ENCODE measurements at regions not wholly inside any gene's neighbourhood (a gene's known extent, or its start where the extent isn't known, plus 50 kb on each side); places are given as distances from the start of the nearest gene placed in this dataset.

DNA sequence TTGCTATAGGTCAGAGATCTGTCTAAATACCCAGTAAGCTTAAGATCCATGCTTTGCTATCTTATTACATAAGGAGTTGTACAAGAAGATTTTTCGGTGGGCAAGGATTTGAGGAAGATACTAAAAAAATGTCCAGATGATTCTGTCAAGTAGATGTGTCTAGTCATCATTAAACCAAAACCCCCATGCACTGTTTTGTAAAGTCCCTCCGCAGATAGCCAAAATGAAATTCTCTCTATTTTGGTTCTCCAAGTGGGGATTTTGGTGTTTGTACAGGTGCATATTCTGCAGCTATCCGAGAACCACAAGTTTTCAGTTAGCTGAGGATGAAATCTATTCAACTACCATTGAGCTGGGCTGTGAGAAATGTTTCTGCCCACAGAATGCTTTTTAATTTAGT lies 994.8 kb downstream of the NLGN4X start:
- TF ChIP-seq, protein P1, sequence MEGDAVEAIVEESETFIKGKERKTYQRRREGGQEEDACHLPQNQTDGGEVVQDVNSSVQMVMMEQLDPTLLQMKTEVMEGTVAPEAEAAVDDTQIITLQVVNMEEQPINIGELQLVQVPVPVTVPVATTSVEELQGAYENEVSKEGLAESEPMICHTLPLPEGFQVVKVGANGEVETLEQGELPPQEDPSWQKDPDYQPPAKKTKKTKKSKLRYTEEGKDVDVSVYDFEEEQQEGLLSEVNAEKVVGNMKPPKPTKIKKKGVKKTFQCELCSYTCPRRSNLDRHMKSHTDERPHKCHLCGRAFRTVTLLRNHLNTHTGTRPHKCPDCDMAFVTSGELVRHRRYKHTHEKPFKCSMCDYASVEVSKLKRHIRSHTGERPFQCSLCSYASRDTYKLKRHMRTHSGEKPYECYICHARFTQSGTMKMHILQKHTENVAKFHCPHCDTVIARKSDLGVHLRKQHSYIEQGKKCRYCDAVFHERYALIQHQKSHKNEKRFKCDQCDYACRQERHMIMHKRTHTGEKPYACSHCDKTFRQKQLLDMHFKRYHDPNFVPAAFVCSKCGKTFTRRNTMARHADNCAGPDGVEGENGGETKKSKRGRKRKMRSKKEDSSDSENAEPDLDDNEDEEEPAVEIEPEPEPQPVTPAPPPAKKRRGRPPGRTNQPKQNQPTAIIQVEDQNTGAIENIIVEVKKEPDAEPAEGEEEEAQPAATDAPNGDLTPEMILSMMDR (IDR thresholded peaks at IDR 0.05; ENCODE audit: control insufficient read depth, insufficient read depth, low read depth, low read length, missing control alignments), result no peak
- no peak for DNase-seq (ENCODE audit: low read depth)
- no peak overlapping the region for H3K4me3 ChIP-seq (ENCODE audit: control insufficient read depth, low read depth, low read length)

DNA sequence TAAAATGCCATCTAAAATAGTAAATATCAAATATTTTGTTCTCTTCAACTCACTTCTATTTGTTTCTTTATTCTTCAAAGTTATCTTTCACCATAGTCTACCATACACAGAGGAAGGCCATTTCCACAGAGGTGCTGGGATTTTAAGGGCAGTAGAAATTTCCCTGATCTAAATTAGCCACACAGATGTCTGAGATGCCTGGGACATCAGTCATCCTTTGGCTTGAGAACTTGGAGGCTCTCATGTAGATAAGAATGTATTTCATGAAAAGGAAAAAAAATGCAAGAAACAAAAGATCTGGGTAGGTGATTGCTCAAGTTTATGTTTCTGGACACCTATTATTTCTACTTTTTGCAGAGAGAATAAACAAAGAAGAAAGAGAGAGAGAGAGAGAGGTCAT lies 1008.2 kb downstream of the NLGN4X start:
- no peak overlapping the region for H3K4me3 ChIP-seq (ENCODE audit: control insufficient read depth, low read depth, low read length)
- TF ChIP-seq, protein P1 (IDR thresholded peaks at IDR 0.05; ENCODE audit: control insufficient read depth, insufficient read depth, low read depth, low read length, missing control alignments), result no peak
- DNase-seq (ENCODE audit: low read depth), result no peak

DNA sequence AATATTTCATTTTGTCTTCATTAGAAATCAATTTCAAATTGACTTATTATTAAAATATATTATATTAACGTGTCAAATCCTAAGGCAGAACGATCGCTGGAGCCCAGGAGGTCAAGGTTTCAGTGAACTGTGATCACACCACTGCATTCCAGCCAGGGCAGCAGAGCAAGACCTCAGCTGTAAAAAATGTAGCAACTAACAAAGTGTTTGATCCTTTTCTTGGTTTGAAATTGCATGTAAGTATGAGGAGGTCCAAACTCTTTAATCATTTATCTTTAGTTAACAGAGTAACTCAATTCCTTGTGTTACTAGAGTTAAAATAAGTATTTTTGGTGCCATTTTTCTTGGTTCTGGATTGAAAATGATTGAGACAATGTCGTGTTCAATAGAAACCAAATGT lies 1033.9 kb downstream of the NLGN4X start:
- TF ChIP-seq, protein P1 (IDR thresholded peaks at IDR 0.05; ENCODE audit: control insufficient read depth, insufficient read depth, low read depth, low read length, missing control alignments), result no peak
- H3K4me3 ChIP-seq (ENCODE audit: control insufficient read depth, low read depth, low read length), result no peak overlapping the region
- no peak for DNase-seq (ENCODE audit: low read depth)

DNA sequence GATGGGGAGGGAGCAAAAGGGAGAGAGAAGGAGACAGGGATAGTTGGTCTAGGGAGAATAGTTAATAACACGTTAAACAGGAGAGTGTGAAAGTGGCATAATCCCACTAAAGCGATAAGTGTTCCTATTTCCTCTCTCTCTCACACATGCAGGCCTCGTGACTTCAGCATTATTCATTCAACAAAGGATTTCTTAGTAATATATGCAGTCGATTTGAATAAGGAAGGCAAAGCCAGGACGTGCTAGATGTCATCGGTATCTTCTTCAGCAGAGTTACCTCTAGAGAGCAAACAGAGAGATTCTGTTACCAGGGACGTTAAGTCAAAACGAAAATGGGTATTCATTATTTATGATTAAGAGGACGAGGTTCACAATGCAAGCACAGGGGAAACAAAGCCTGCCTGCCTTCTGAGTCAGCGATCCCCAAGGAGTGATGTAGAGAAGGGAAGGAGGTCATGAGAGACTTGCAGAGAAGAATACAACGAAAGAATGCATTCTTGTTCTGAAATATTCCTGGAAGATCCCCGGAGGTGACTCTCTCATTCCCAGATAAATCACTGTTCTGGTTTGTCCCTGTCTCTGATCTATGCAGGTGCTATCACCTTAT lies 1048.4 kb downstream of the NLGN4X start:
- no peak for DNase-seq (ENCODE audit: low read depth)
- TF ChIP-seq, protein P1 (IDR thresholded peaks at IDR 0.05; ENCODE audit: control insufficient read depth, insufficient read depth, low read depth, low read length, missing control alignments), result no peak

DNA sequence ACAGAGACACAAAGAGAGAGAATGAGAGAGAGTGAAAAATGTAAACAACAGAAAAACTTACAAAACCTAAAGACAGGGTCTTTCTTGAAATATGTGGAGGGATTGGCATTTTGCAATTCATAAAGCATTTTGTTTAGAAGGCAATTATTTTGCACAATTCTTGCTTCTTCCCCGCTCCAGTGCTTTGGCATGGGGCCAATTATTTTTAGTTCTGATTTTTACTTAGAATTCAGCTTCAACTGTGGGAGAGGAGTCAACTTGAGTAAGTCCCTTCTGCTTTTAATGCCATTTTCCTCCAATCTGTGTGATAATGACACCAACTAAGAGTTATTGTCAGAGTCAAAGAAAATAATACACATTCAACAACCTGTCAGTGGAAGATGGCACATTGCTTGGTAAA lies 1051.9 kb downstream of the NLGN4X start:
- DNase-seq (ENCODE audit: low read depth), result no peak
- TF ChIP-seq, protein P1 (IDR thresholded peaks at IDR 0.05; ENCODE audit: control insufficient read depth, insufficient read depth, low read depth, low read length, missing control alignments), result no peak
- no peak overlapping the region for H3K4me3 ChIP-seq (ENCODE audit: control insufficient read depth, low read depth, low read length)

More for the DNA sequence above, 1048.4 kb downstream of the NLGN4X start:
- H3K4me3 ChIP-seq (ENCODE audit: control insufficient read depth, low read depth, low read length), result no peak overlapping the region

DNA sequence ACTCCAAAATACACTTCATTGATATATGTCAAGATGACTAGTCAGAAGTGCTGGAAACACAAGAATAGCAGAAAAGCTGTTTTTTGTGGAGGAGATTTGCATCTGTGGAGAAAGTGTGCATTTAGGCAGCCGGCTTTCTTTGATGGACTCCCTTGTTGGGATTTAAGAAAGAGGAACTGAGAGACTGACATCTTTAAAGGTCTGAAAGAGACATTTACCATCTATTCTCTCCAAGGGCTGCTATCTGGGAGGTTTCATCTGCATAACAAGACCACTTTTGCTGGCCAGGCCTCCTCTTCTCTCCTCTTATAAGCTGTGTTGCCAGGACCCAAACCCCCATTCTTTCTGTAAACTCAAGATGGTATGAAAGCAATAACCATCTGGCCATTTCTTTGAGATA lies 1065.0 kb downstream of the NLGN4X start:
- no peak overlapping the region for H3K4me3 ChIP-seq (ENCODE audit: control insufficient read depth, low read depth, low read length)
- no peak for DNase-seq (ENCODE audit: low read depth)
- TF ChIP-seq, protein P1 (IDR thresholded peaks at IDR 0.05; ENCODE audit: control insufficient read depth, insufficient read depth, low read depth, low read length, missing control alignments), result no peak

DNA sequence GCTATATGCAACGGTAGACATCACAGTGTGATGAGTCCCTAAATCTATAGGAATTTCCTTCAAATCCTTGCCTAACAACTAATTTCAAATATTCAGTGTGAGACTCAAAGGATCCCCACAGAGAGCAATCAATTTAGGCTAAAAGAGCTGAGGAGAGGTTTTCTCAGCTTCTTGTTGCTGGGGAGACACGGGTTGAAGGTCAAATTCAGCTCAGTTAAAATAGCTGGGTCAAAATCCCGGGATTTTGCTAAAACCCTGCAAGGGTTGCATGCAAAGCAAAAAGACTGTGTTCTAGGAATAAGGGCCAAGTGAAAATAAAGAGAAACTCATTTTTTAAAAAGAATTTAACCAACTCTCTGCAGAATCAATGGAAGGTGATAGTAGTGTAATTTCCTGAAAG lies 1073.4 kb downstream of the NLGN4X start:
- DNase-seq (ENCODE audit: low read depth), result no peak
- TF ChIP-seq, protein P1 (IDR thresholded peaks at IDR 0.05; ENCODE audit: control insufficient read depth, insufficient read depth, low read depth, low read length, missing control alignments), result no peak
- no peak overlapping the region for H3K4me3 ChIP-seq (ENCODE audit: control insufficient read depth, low read depth, low read length)
